Peyer's patch (tissue), 4 donors: ENCODE measurements at regions not wholly inside any gene's neighbourhood (a gene's known extent, or its start where the extent isn't known, plus 50 kb on each side); places are given as distances from the start of the nearest gene placed in this dataset.
"Not testable (repeated sequence)": the region's sequence is repeated elsewhere in the genome, so short reads cannot be mapped to it uniquely, and the experiment has no call there.

Source experiments
- DNase-seq, 3 donors: peaks; one replicate each; pipeline ENCODE4 v3.0.0-alpha.2; 2017 to 2019
- H3K27ac ChIP-seq, 4 donors: fragments of 200-600 bp; sonication (generic); one replicate each; pipeline ENCODE4 v1.5.1; 2016 to 2019
- H3K27me3 ChIP-seq, 2 donors: fragments of 200-600 bp; sonication (generic); one replicate each; pipeline ENCODE4 v1.5.1; 2019
- H3K36me3 ChIP-seq, 3 donors: fragments of 200-600 bp; sonication (generic); one replicate each; pipeline ENCODE4 v1.5.1; 2016 to 2019
- H3K4me1 ChIP-seq, 4 donors: fragments of 200-600 bp; sonication (generic); one replicate each; pipeline ENCODE4 v1.5.1; 2016 to 2019
- H3K4me3 ChIP-seq, 4 donors: fragments of 200-600 bp; sonication (generic); 1 replicate in 3 of 4; 2 replicates in 1 of 4; pipeline ENCODE4 v1.5.1; 2016 to 2019; ENCODE audit warnings: mild to moderate bottlenecking in 1 of 4
- H3K9me3 ChIP-seq, 4 donors: fragments of 200-600 bp; sonication (generic); one replicate each; pipeline ENCODE4 v1.5.1; 2016 to 2019; ENCODE audit warnings: mild to moderate bottlenecking in 1 of 4
- CTCF ChIP-seq, 6 experiments: fragments of 450-650 bp in 4 of 6; fragments of 200-600 bp in 2 of 6; sonication (generic) in 1 of 6; IDR thresholded peaks; one replicate each; pipeline ENCODE4 v1.5.1; 2017 to 2019; ENCODE audit warnings: antibody characterized with exemption in 6 of 6, mild to moderate bottlenecking in 3 of 6, moderate library complexity in 1 of 6
- POLR2A ChIP-seq, 2 donors: fragments of 450-650 bp; IDR thresholded peaks; one replicate each; pipeline ENCODE4 v1.5.1; 2017; ENCODE audit warnings: antibody characterized with exemption in 2 of 2, mild to moderate bottlenecking in 2 of 2, moderate library complexity in 2 of 2

DNA sequence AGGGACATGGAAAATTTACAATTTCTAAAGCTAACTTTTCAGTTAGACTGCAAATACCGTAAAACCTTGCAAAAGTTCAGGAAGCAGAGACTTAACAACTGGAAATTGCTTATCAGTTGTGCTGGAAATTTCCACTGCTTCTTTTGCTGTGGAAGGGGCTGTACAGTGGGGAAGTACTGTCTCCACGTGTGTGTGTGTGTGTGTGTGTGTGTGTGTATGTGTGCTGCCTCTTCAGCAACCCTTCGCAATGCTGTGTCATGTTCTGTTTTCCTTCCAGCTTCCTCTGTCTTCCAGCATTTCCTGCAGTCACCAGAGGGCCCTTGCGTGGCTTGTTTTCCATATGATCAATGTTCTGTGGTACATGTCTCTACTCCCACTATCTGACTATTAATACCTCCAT, 87.5 kb upstream of the RANBP3L start:
- H3K36me3 ChIP-seq = no peaks in the 10 kb centered on the region
- H3K27ac ChIP-seq = no peak overlapping the region
- no peak for DNase-seq
- no peaks in the 10 kb centered on the region for H3K4me1 ChIP-seq
- no peaks in the 10 kb centered on the region for H3K27me3 ChIP-seq
- no peak for TF ChIP-seq CTCF (IDR thresholded peaks at IDR 0.05)
- no peak overlapping the region for H3K4me3 ChIP-seq
- H3K9me3 ChIP-seq = no peaks in the 10 kb centered on the region

GRCh38 chr5:36390640-36391039, 88.9 kb upstream of the RANBP3L start:
- H3K36me3 ChIP-seq = no peaks in the 10 kb centered on the region
- no peak for TF ChIP-seq CTCF (IDR thresholded peaks at IDR 0.05)
- TF ChIP-seq POLR2A (IDR thresholded peaks at IDR 0.05) = no peak

DNA sequence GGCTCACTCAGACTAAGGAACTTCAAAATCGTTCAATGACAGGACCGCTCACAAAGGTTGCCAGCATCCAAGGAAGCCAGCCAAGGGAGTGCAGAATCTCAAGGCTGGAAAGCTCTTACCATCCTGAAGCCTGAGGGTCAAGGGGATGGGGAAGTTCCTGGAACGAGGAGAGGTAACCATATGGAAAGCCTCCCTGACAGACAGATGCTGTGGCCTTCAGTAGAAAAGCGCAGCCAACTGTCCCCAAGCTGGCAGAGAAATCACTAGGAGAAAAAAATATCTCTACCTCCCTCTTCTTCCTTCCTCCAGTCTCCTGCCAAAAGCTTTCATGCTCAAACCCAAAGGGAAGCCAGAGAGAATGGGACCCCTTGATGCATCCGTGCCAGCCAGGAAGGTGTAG, 90.5 kb upstream of the RANBP3L start:
- Histone ChIP-seq H3K27me3 (no peaks in the 10 kb centered on the region), H3K27ac (no peak overlapping the region), H3K4me1 (no peaks in the 10 kb centered on the region), H3K4me3 (no peak overlapping the region), H3K9me3 (no peaks in the 10 kb centered on the region), H3K36me3 (no peaks in the 10 kb centered on the region)
- no peak for TF ChIP-seq POLR2A (IDR thresholded peaks at IDR 0.05)
- TF ChIP-seq CTCF (IDR thresholded peaks at IDR 0.05) = no peak
- no peak for DNase-seq

More at GRCh38 chr5:36390640-36391039, 88.9 kb upstream of the RANBP3L start:
- Histone ChIP-seq H3K9me3 (no peaks in the 10 kb centered on the region), H3K27me3 (no peaks in the 10 kb centered on the region), H3K4me3 (no peak overlapping the region), H3K4me1 (no peaks in the 10 kb centered on the region), H3K27ac (no peak overlapping the region)
- no peak for DNase-seq

GRCh38 chr5:36392818-36393217, 91.1 kb upstream of the RANBP3L start:
- Histone ChIP-seq H3K36me3 (no peaks in the 10 kb centered on the region), H3K4me1 (no peaks in the 10 kb centered on the region), H3K27me3 (no peaks in the 10 kb centered on the region), H3K27ac (no peak overlapping the region), H3K9me3 (no peaks in the 10 kb centered on the region), H3K4me3 (no peak overlapping the region)
- DNase-seq = no peak
- no peak for TF ChIP-seq POLR2A (IDR thresholded peaks at IDR 0.05)
- TF ChIP-seq CTCF (IDR thresholded peaks at IDR 0.05) = no peak

DNA sequence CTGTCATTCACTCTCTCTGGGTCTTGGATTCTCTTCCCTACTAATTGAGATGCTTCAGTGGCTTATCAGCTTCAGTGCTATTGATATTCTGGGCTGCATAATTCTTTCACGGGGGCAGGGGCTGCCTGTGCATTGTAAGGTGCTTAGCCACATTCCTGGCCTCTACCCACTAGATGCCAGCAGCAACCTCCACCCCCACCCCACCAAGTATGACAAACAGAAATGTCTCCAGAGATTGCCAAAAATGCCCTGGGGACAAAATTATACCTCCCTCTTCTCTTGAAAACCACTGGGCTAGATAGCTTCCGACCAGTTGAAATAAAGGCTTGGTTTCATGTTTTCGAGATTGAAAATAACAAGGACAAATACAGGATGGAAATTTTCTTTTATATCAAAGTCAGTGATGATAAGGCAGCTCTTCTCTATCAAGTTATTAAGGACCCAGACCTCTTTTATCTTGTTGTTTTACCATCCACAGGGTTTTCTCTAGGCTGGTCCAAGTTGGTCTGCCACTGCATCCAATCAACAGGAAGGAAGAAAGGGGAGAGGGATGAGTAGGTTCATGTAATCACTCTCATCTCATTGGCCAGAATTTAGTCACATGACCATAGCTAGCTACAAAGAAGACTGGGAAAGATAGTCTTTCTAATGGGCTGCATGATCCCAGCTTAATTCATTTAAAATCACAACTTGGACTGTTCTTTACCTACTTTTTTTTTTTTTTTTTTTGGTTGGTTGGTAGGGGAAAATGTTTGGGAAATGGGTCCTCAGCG, 92.1 kb upstream of the RANBP3L start:
- Histone ChIP-seq H3K4me1 (no peaks in the 10 kb centered on the region), H3K27me3 (no peaks in the 10 kb centered on the region), H3K27ac (no peak overlapping the region), H3K36me3 (no peaks in the 10 kb centered on the region), H3K9me3 (no peaks in the 10 kb centered on the region), H3K4me3 (no peak overlapping the region)
- no peak for TF ChIP-seq POLR2A (IDR thresholded peaks at IDR 0.05)
- TF ChIP-seq CTCF (IDR thresholded peaks at IDR 0.05) = no peak
- no peak for DNase-seq

- no peak for DNase-seq
- no peak overlapping the region for H3K4me3 ChIP-seq
- no peak for TF ChIP-seq CTCF (IDR thresholded peaks at IDR 0.05)
- no peaks in the 10 kb centered on the region for H3K9me3 ChIP-seq
- H3K27me3 ChIP-seq = no peaks in the 10 kb centered on the region
- no peaks in the 10 kb centered on the region for H3K4me1 ChIP-seq
- no peak overlapping the region for H3K27ac ChIP-seq
- H3K36me3 ChIP-seq = no peaks in the 10 kb centered on the region
Observed at GRCh38 chr5:36395260-36395659, 93.6 kb upstream of the RANBP3L start.

DNA sequence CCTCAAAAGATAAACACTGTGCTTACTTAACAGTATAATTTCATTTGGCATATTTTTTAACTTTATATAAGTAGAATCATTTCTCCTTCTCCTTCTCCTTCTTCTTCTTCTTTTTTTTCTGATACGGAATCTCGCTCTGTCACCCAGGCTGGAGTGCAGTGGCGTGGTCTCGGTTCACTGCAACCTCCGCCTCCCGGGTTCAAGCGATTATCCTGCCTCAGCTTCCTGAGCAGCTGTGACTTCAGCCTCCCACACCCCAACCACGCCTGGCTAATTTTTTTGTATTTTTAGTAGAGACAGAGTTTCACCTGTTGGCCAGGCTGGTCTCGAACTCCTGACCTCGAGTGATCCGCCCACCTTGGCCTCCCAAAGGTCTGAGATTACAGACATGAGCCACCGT, 94.2 kb upstream of the RANBP3L start:
- not testable (repeated sequence) for H3K4me1 ChIP-seq, H3K4me3 ChIP-seq, H3K9me3 ChIP-seq, H3K27ac ChIP-seq, H3K27me3 ChIP-seq, DNase-seq, H3K36me3 ChIP-seq
